D721Med (cell line): ENCODE measurements at regions not wholly inside any gene's neighbourhood (a gene's known extent, or its start where the extent isn't known, plus 50 kb on each side); places are given as distances from the start of the nearest gene placed in this dataset.

Experiments
- DNase-seq: peaks from one replicate; pipeline ENCODE4 v3.0.0; 2011; ENCODE audit warnings: low spot score; ENCODE audit not compliant: insufficient read length
- FAIRE-seq: peaks from 2 replicates; lab custom pipeline; 2011; peaks lifted over from hg19 to GRCh38; lab: Jason Lieb, UNC
- CTCF ChIP-seq: IDR thresholded peaks from 2 replicates; pipeline ENCODE4 v1.5.1; 2012; ENCODE audit warnings: mild to moderate bottlenecking, control low read depth; ENCODE audit not compliant: insufficient read depth; ENCODE audit errors: missing control alignments

GRCh38 chr22:25404556-25404927, 159.9 kb upstream of the GRK3 start:
- no peak for FAIRE-seq
- no peak for TF ChIP-seq CTCF
- DNase-seq = no peak

GRCh38 chr22:25404928-25405816, 159.3 kb upstream of the GRK3 start:
- FAIRE-seq (no peak), DNase-seq (peak; percentile 75)
- TF ChIP-seq CTCF = no peak

GRCh38 chr22:25405841-25406509, 158.5 kb upstream of the GRK3 start:
- TF ChIP-seq CTCF = no peak
- no peak for DNase-seq
- FAIRE-seq = no peak

GRCh38 chr22:25406510-25407210, 157.8 kb upstream of the GRK3 start:
- DNase-seq (no peak), FAIRE-seq (no peak)
- no peak for TF ChIP-seq CTCF

GRCh38 chr22:25407226-25407858, 157.1 kb upstream of the GRK3 start:
- FAIRE-seq (no peak), DNase-seq (no peak)
- no peak for TF ChIP-seq CTCF

GRCh38 chr22:25407859-25408229, 156.6 kb upstream of the GRK3 start:
- DNase-seq (no peak), FAIRE-seq (no peak)
- TF ChIP-seq CTCF = no peak
